ENCODE measurements at regions not wholly inside any gene's neighbourhood (a gene's known extent, or its start where the extent isn't known, plus 50 kb on each side); places are given as distances from the start of the nearest gene placed in this dataset.

- TF ChIP-seq CTCF (IDR thresholded peaks at IDR 0.05 in 2 of 3, conservative IDR thresholded peaks at IDR 0.05 in 1 of 3; ENCODE audit: control insufficient read depth in 2 of 3, extremely low read depth in 1 of 3, insufficient read depth in 1 of 3, low read depth in 3 of 3, low read length in 3 of 3) (no peak), POLR2A (IDR thresholded peaks at IDR 0.05; ENCODE audit: low read depth, low read length) (no peak), MXI1 (IDR thresholded peaks at IDR 0.05; ENCODE audit: low read depth, low read length) (no peak)
These were observed 112.9 kb upstream of the GYPC start for GRCh38 chr2:126543081-126543480.

Data from GM12878 (cell line).